Motor neuron (in vitro differentiated cells): ENCODE measurements at regions not wholly inside any gene's neighbourhood (a gene's known extent, or its start where the extent isn't known, plus 50 kb on each side); places are given as distances from the start of the nearest gene placed in this dataset.
A peak's percentile ranks its signal among the peaks of the same experiment; 100 is the strongest.

ENCODE experiments used
- ATAC-seq, 8 experiments: fragments of 200-7000 bp; cut with Tn5 transposase; replicated peaks in 6 of 8; 2 replicates each; pipeline ENCODE4 v1.8.0; 2021; ENCODE audit warnings: mild to moderate bottlenecking in 8 of 8, moderate library complexity in 8 of 8
- H3K27ac ChIP-seq, 2 donors: fragments of 250-450 bp; sonication (Bioruptor Pico); 2 replicates each; pipeline ENCODE4 v1.9.0; 2021; ENCODE audit warnings: antibody characterized with exemption in 2 of 2, mild to moderate bottlenecking in 2 of 2, moderate library complexity in 1 of 2
- H3K4me1 ChIP-seq, 2 donors: fragments of 250-450 bp; sonication (Bioruptor Pico); replicated peaks in 1 of 2; 2 replicates each; pipeline ENCODE4 v1.6.1; 2021; ENCODE audit warnings: antibody characterized with exemption in 2 of 2, mild to moderate bottlenecking in 2 of 2, moderate library complexity in 1 of 2
- H3K4me3 ChIP-seq, 5 donors: fragments of 250-450 bp; sonication (Bioruptor Pico); 2 replicates each; pipeline ENCODE4 v1.9.0; 2021; ENCODE audit warnings: antibody characterized with exemption in 5 of 5, mild to moderate bottlenecking in 5 of 5, moderate library complexity in 4 of 5
- WGBS, 10 experiments: fragments of 450-650 bp; shearing (Covaris generic); methylation state at CpG; one replicate each; pipeline ENCODE4 v1.0.0; 2022; 5-methylcytosine and 5-hydroxymethylcytosine counted together
- in situ Hi-C, 9 experiments: fragments of 400-800 bp; cut with MboI; loops; one replicate each; pipeline ENCODE4 v1.15.0; 2021; ENCODE audit warnings: low sequenced_read_pairs in 9 of 9, low pct_unique_long_range_greater_than_20kb in 2 of 9; ENCODE audit not compliant: unreplicated experiment in 9 of 9

DNA sequence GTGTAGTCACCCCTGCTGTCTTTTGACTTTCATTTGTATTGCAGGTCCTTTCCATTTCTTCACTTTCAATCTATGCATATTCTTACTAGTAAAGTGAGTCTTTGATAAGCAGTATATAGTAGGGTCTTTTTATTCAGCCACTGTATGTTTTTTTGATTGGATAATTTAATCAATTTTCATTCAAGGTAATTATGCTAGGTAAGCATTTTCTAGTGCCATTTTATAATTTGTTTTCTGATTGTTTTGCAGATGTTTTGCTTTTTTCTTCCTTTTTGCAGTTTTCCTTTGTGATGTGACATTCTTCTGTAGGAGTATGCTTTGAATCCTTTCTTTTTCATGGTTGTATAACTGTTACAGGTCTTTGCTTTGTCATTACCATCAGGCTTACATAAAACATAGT lies 504.3 kb upstream of the GBE1 start:
- ATAC-seq: no peak

GRCh38 chr3:82262193-82262592 lies 500.7 kb upstream of the GBE1 start:
- H3K4me1 ChIP-seq: no peaks in the 10 kb centered on the region
- no peak overlapping the region for H3K4me3 ChIP-seq
- in situ Hi-C loops: no loop called here
- no peak for ATAC-seq
- 0 to 100% (median 29%) methylated on average over 1 of the region's 1 CpG; no CpG with 5 or more reads in 1 of the 10 experiments for WGBS, 10 experiments
- no peak overlapping the region for H3K27ac ChIP-seq

More for the DNA sequence above, 504.3 kb upstream of the GBE1 start:
- Histone ChIP-seq H3K27ac (no peak overlapping the region), H3K4me1 (no peaks in the 10 kb centered on the region), H3K4me3 (no peak overlapping the region)
- in situ Hi-C loops: no loop called here

GRCh38 chr3:82261637-82262036 lies 500.2 kb upstream of the GBE1 start:
- no peaks in the 10 kb centered on the region for H3K4me1 ChIP-seq
- no peak overlapping the region for H3K27ac ChIP-seq
- ATAC-seq: no peak
- no peak overlapping the region for H3K4me3 ChIP-seq
- in situ Hi-C loops: no loop called here

DNA sequence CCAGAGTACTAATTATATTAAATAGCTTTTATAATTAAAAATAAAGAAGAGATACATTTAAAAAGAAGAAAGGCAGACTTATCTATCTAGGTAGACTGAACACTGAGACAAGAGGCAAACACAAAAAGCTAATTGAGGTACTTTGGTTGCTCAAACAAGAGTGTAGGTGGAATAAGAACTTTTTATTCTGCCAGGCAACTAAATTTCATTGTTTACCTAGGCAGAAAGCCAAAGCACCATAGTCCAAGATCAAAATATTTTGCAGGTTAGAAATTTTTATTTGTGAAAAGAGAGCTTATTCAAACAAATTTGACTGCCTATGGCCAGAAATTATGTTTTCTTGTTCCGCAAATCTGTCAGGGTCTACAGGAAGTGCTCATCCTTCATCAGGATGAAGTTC lies 499.6 kb upstream of the GBE1 start:
- no peak for ATAC-seq
- H3K4me1 ChIP-seq: no peaks in the 10 kb centered on the region
- WGBS, 10 experiments: 33 to 100% (median 100%) methylated on average over 1 of the region's 1 CpG; no CpG with 5 or more reads in 2 of the 10 experiments
- in situ Hi-C loops: no loop called here
- H3K27ac ChIP-seq: no peak overlapping the region
- no peak overlapping the region for H3K4me3 ChIP-seq

- H3K4me3 ChIP-seq: no peak overlapping the region
- H3K4me1 ChIP-seq: no peaks in the 10 kb centered on the region
- H3K27ac ChIP-seq: no peak overlapping the region
- 0 to 100% (median 90%) methylated on average over 1 to 4 of the region's 4 CpGs; no CpG with 5 or more reads in 1 of the 10 experiments for WGBS, 10 experiments
- ATAC-seq: no peak
- in situ Hi-C loops: no loop called here
Measured at GRCh38 chr3:82259994-82260393, 498.5 kb upstream of the GBE1 start.

DNA sequence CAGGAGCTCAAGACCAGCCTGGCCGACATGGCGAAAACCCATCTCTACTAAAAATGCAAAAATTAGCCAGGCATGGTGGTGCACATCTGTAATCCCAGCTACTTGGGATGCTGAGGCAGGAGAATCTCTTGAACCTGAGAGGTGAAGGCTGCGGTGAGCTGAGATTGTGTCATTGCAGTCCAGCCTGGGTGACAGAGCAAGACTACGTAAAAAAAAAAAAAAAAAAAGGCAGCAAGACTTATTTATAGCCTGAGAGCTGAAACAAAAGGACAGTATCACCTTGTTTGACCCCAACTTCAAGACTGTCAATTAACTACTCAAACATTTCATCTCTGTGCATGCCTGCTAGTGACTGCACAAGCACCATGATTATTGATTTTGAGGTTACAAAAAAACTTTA lies 478.9 kb upstream of the GBE1 start:
- 57 to 85% (median 81%) methylated on average over 1 to 4 of the region's 4 CpGs; no CpG with 5 or more reads in 4 of the 10 experiments for WGBS, 10 experiments
- Histone ChIP-seq H3K4me3 (no peak overlapping the region), H3K27ac (no peak overlapping the region), H3K4me1 (no peaks in the 10 kb centered on the region)
- in situ Hi-C loops: no loop called here
- peak in 1 of 8 experiments; percentile 28 for ATAC-seq

DNA sequence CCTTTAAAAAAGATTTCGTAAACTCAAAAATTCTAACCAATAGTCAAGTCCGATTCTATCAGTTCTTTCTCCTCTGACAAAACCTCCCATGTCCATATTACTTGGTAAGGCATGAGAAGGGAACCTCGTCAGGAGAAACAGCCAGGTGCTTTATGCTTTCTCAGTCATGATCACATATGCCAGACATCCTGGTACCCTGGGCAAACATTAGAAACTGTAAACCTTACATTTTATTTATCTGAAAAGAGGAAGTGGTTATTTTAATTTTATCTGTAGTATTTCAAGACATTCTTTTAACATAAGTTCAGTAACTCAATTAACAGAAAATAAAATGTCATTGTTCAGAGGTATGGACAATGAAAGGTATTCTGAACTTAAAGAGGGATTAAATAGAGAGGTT lies 474.8 kb upstream of the GBE1 start:
- WGBS, 10 experiments: 15 to 100% (median 81%) methylated on average over 1 to 3 of the region's 3 CpGs
- in situ Hi-C loops: no loop called here
- no peak overlapping the region for H3K27ac ChIP-seq
- H3K4me1 ChIP-seq: no peaks in the 10 kb centered on the region
- H3K4me3 ChIP-seq: no peak overlapping the region
- ATAC-seq: no peak

DNA sequence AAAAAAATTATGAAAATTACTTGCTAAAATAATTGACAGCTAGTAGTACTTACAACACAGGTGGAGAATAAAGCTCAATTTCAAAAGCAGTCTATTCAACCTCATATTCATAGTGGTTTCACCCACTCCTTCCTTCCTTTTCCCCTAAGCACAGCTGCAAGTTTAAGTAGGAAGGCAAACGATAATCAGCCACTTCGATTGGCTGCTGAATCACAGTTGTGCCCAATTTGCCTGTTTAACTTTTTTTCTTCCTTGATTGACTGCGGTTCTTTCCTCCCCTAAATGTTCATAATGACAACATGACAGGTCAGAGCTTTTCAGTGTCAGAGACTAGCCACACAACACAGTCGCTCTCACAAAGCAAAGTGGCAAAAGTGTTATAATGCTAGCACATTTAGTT lies 468.0 kb upstream of the GBE1 start:
- in situ Hi-C loops: no loop called here
- WGBS, 10 experiments: 0 to 100% (median 84%) methylated on average over 1 to 4 of the region's 4 CpGs
- no peak overlapping the region for H3K27ac ChIP-seq
- ATAC-seq: no peak
- no peaks in the 10 kb centered on the region for H3K4me1 ChIP-seq
- H3K4me3 ChIP-seq: no peak overlapping the region

GRCh38 chr3:82224661-82225060 lies 463.2 kb upstream of the GBE1 start:
- Histone ChIP-seq H3K4me3 (no peak overlapping the region), H3K27ac (no peak overlapping the region), H3K4me1 (no peaks in the 10 kb centered on the region)
- no peak for ATAC-seq
- 20 to 94% (median 59%) methylated on average over 1 to 3 of the region's 4 CpGs; no CpG with 5 or more reads in 4 of the 10 experiments for WGBS, 10 experiments
- in situ Hi-C loops: no loop called here

GRCh38 chr3:82222401-82222800 lies 461.0 kb upstream of the GBE1 start:
- no peak overlapping the region for H3K4me3 ChIP-seq
- no peak for ATAC-seq
- no peaks in the 10 kb centered on the region for H3K4me1 ChIP-seq
- WGBS, 10 experiments: 13 to 100% (median 93%) methylated on average over 1 of the region's 1 CpG; no CpG with 5 or more reads in 2 of the 10 experiments
- in situ Hi-C loops: no loop called here
- no peak overlapping the region for H3K27ac ChIP-seq

DNA sequence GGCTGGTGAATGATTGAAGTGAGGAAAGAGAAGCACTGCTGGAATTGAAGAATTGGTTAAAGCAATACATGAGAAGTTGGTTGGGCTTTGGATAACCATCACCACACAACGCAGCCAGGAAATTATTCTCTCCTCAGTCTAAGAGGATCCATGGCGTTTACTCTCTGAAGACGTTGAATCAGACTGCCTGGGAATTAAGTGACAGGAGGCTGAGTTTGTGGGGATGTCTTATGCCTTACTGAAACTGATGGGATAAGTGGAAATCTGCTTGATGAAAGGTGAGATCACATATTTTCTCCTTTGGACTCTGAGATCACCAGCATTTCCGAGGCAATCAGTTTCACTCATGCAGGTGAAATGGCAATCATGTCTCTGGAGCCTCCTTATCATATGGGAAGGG lies 456.1 kb upstream of the GBE1 start:
- ATAC-seq: no peak
- in situ Hi-C loops: no loop called here
- no peak overlapping the region for H3K4me3 ChIP-seq
- WGBS, 10 experiments: 11 to 100% (median 80%) methylated on average over 1 to 4 of the region's 4 CpGs; no CpG with 5 or more reads in 1 of the 10 experiments
- H3K27ac ChIP-seq: no peak overlapping the region
- no peaks in the 10 kb centered on the region for H3K4me1 ChIP-seq

GRCh38 chr3:82208002-82208710 lies 446.7 kb upstream of the GBE1 start:
- Histone ChIP-seq H3K27ac (no peak overlapping the region), H3K4me3 (no peak overlapping the region), H3K4me1 (no peaks in the 10 kb centered on the region)
- in situ Hi-C loops: no loop called here
- 0 to 100% (median 28%) methylated on average over 1 to 4 of the region's 4 CpGs; no CpG with 5 or more reads in 1 of the 10 experiments for WGBS, 10 experiments
- no peak for ATAC-seq

DNA sequence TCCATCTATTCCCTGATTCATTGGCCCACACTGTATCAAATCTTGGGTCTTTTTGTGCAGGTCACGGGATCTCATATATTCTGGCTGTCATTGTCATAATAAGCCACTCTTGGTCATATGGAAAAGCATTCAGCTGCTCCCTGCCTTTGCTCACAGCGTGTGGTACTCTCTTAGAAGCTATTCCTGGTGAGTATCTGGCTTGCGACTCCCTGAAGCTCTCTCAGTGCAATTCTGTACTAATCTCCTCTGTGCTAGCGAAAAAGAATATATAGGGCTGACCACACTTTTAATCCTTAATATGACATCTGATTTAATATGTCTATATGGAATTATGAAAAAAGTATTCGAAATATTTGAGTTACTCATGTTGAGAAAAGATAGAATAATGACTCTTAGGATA lies 440.8 kb upstream of the GBE1 start:
- ATAC-seq: peak in 3 of 8 experiments; percentile 33 to 57 (median 41)
- Histone ChIP-seq H3K27ac (no peak overlapping the region), H3K4me1 (no peaks in the 10 kb centered on the region), H3K4me3 (no peak overlapping the region)
- WGBS, 10 experiments: 0 to 93% (median 49%) methylated on average over 1 to 5 of the region's 5 CpGs
- in situ Hi-C loops: no loop called here

DNA sequence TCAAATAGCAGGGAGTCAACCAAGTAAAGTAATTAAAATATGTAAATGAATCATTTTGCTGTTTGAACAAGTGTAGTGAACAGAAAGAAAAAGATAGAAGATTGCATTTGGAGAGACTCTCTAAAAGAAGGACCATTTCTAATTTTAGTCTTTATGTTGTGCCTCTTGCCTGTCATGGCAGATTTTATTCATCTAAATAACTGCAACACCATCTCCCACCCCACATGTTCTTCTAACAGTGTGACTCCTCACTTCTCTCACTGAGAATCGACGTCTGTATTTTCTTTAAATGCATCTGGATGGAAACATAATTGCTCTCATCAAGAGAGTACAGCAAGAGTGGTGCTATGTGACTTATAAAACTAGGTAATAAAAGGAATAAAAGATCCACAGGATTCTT lies 439.9 kb upstream of the GBE1 start:
- H3K4me3 ChIP-seq: no peak overlapping the region
- no peaks in the 10 kb centered on the region for H3K4me1 ChIP-seq
- no peak for ATAC-seq
- 14 to 85% (median 71%) methylated on average over 1 to 2 of the region's 2 CpGs; no CpG with 5 or more reads in 3 of the 10 experiments for WGBS, 10 experiments
- no peak overlapping the region for H3K27ac ChIP-seq
- in situ Hi-C loops: no loop called here
